Prostate gland (tissue), 2 donors: ENCODE measurements at regions not wholly inside any gene's neighbourhood (a gene's known extent, or its start where the extent isn't known, plus 50 kb on each side); places are given as distances from the start of the nearest gene placed in this dataset.

Source experiments
- CTCF ChIP-seq, 4 experiments: fragments of 200-600 bp in 2 of 4; fragments of 450-650 bp in 2 of 4; sonication (generic) in 2 of 4; IDR thresholded peaks; 1 replicate in 3 of 4; 2 replicates in 1 of 4; pipeline ENCODE4 v1.5.1; 2016 to 2019; ENCODE audit warnings: antibody characterized with exemption in 4 of 4, mild to moderate bottlenecking in 2 of 4, moderate library complexity in 2 of 4
- POLR2A ChIP-seq: fragments of 450-650 bp; IDR thresholded peaks from one replicate; pipeline ENCODE4 v1.6.1; 2016; ENCODE audit warnings: antibody characterized with exemption, mild to moderate bottlenecking

- TF ChIP-seq POLR2A (no peak), CTCF (IDR thresholded peaks at IDR 0.05) (no peak)
Observed at GRCh38 chr12:45669792-45670191, 59.7 kb upstream of the ARID2 start.
